Activated naive CD4-positive, alpha-beta T cell treated with anti-CD3 and anti-CD28 coated beads, Interleukin-2, amount 50 U/mL, for 72 hours (primary cell): ENCODE measurements at regions not wholly inside any gene's neighbourhood (a gene's known extent, or its start where the extent isn't known, plus 50 kb on each side); places are given as distances from the start of the nearest gene placed in this dataset.
A peak's percentile ranks its signal among the peaks of the same experiment; 100 is the strongest.

ENCODE experiments used
- ATAC-seq, 2 donors: fragments of 150-1000 bp; cut with Tn5 transposase; 2 replicates each; pipeline ENCODE4 v1.10.0; 2021; ENCODE audit warnings: mild to moderate bottlenecking in 2 of 2, moderate library complexity in 2 of 2
- DNase-seq, 2 donors: peaks; one replicate each; pipeline ENCODE4 v3.0.0; 2021 to 2022; ENCODE audit warnings: low spot score in 2 of 2
- H3K27ac Mint-ChIP-seq, 2 donors: one replicate each; pipeline ENCODE4 v1.8.0; 2022; ENCODE audit warnings: mild to moderate bottlenecking in 2 of 2, mixed read lengths in 2 of 2
- H3K36me3 Mint-ChIP-seq, 2 donors: one replicate each; pipeline ENCODE4 v1.8.0; 2022; ENCODE audit warnings: mixed read lengths in 2 of 2
- H3K9me3 Mint-ChIP-seq, 2 donors: one replicate each; pipeline ENCODE4 v1.8.0; 2022; ENCODE audit warnings: mixed read lengths in 2 of 2

DNA sequence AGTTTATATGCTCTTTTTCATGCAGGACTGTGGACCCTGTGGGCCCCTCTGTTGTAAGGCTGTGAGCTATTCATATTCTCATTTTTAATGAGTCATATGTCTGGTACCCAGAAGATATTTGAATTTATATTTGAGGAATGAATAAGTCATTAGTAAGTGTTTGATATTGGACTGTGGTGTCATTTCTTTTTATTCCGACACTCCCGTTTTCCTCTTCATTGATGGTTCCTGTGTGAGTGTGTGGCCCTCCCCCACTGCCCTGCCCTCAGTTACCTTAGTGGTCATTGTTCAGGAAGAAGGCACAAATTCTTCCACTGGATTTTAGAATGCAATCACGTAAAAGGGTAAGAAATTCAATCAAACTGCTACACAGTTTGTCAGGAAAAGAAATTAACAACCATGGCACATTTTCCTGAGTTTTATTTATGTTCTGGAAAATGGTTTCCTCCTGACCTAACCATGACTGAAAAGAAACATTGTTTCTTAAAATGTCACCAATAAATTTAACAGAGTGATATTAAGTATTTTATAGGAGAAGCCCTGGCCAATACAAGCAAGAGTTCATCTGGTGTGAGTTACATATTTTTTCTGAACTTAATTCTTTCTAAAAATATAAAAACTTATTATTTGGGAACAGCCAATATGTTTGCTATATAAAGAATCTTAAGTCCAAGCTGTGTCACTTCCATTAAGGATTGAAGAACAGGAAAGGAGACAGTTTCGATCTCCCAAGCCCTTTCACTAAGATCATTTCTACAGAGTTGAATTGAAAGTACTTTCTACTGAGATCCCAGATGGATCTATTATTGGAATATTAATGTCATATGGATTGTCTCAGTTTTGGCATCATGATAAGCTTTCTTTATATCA, 370.5 kb upstream of the ANXA10 start:
- no peak for DNase-seq
- Mint-ChIP-seq H3K27ac (no peak overlapping the region), H3K9me3 (peaks cover 6 to 12% of the 10 kb centered on the region in 2 donors), H3K36me3 (no peaks in the 10 kb centered on the region)
- no peak for ATAC-seq

- DNase-seq (no peak), ATAC-seq (no peak)
- Mint-ChIP-seq H3K27ac (no peak overlapping the region), H3K9me3 (peaks cover 6 to 12% of the 10 kb centered on the region in 2 donors), H3K36me3 (no peaks in the 10 kb centered on the region)
Measured at GRCh38 chr4:167722487-167722808, 369.9 kb upstream of the ANXA10 start.

GRCh38 chr4:167724941-167725340, 367.4 kb upstream of the ANXA10 start:
- DNase-seq: no peak
- Mint-ChIP-seq H3K27ac (no peak overlapping the region), H3K9me3 (peaks cover 15 to 19% of the 10 kb centered on the region in 2 donors), H3K36me3 (peaks cover 2 to 5% of the 10 kb centered on the region in 2 donors)
- ATAC-seq: no peak

GRCh38 chr4:167730769-167731168, 361.6 kb upstream of the ANXA10 start:
- Mint-ChIP-seq H3K27ac (no peak overlapping the region), H3K9me3 (peaks cover 29 to 34% of the 10 kb centered on the region in 2 donors), H3K36me3 (peaks cover 15 to 16% of the 10 kb centered on the region in 2 donors)
- no peak for ATAC-seq
- no peak for DNase-seq

GRCh38 chr4:167745024-167745687, 347.2 kb upstream of the ANXA10 start:
- Mint-ChIP-seq H3K9me3 (peaks cover 8 to 12% of the 10 kb centered on the region in 2 donors), H3K27ac (no peak overlapping the region), H3K36me3 (no peaks in the 10 kb centered on the region)
- DNase-seq (no peak), ATAC-seq (no peak)

GRCh38 chr4:167767281-167767680, 325.1 kb upstream of the ANXA10 start:
- ATAC-seq: no peak
- H3K9me3 Mint-ChIP-seq: peaks cover 19 to 27% of the 10 kb centered on the region in 2 donors
- no peak overlapping the region for H3K27ac Mint-ChIP-seq
- DNase-seq: no peak
- no peaks in the 10 kb centered on the region for H3K36me3 Mint-ChIP-seq

DNA sequence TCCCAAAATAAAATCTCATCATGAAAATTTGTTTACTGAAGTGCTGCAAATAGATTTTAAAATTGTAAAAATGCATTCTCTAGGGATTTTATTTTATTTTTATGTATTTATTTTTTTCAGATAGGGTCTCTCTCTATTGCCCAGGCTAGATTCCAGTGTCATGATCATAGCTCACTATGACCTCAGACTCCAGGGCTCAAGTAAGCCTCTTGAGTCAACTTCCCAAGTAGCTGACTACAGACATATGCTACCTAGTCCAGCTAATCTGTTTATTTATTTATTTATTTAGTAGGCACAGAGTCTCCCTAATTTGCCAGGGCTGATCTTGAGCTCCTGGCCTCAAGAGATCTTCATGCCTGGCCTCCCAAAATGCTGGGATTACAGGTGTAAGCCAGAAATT, 317.7 kb upstream of the ANXA10 start:
- peaks cover 7 to 23% of the 10 kb centered on the region in 2 donors for H3K9me3 Mint-ChIP-seq
- no peak overlapping the region for H3K27ac Mint-ChIP-seq
- DNase-seq: no peak
- ATAC-seq: no peak
- H3K36me3 Mint-ChIP-seq: no peaks in the 10 kb centered on the region

GRCh38 chr4:167775375-167775774, 317.0 kb upstream of the ANXA10 start:
- Mint-ChIP-seq H3K27ac (no peak overlapping the region), H3K36me3 (no peaks in the 10 kb centered on the region), H3K9me3 (peaks cover 7 to 23% of the 10 kb centered on the region in 2 donors)
- ATAC-seq (no peak), DNase-seq (no peak)

- no peak for ATAC-seq
- H3K9me3 Mint-ChIP-seq: peaks cover 9 to 19% of the 10 kb centered on the region in 2 donors
- no peak overlapping the region for H3K27ac Mint-ChIP-seq
- no peaks in the 10 kb centered on the region for H3K36me3 Mint-ChIP-seq
- no peak for DNase-seq
Measured at GRCh38 chr4:167779280-167779679, 313.1 kb upstream of the ANXA10 start.

DNA sequence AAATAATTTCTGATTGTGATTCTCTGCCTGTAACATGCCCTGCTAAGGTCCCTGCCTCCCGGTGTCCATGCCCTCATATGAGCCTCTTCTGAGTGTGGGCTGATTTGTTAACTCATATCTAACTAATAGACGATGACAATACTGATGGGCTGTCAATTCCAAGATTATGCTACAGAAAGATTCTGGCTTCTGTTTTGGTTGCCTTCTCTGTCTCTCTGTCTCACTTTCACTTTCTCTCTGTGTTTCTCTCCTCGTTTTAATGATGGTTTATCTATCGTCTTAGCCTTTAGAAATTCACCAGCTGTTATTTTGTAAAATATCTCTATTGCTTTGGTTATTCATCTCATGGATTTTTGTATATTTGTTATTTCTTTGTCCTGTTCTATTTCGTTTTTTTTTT, 312.5 kb upstream of the ANXA10 start:
- no peak for ATAC-seq
- Mint-ChIP-seq H3K9me3 (peaks cover 9 to 19% of the 10 kb centered on the region in 2 donors), H3K36me3 (no peaks in the 10 kb centered on the region), H3K27ac (no peak overlapping the region)
- no peak for DNase-seq

DNA sequence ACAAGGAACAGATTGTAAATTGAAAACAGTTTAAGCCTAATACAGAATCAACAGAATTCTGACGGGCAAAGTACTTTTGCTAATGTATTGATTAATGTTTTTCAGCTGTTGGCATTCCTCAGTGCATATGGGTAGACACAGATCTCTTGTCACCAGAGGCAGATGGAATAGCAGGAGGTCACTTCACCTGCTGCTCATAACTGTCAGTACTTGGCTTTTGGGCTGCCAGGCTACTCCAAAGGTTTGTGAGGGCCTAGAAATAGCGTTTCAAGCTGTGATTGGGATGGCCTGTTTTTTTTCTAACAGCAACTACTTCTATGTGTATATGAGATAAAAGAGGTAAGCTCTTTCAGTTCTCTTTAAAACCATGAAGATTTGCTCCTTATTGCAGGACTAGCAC, 307.5 kb upstream of the ANXA10 start:
- Mint-ChIP-seq H3K36me3 (no peaks in the 10 kb centered on the region), H3K9me3 (peaks cover 9% of the 10 kb centered on the region in 2 donors), H3K27ac (no peak overlapping the region)
- no peak for DNase-seq
- no peak for ATAC-seq

GRCh38 chr4:167785523-167785922, 306.8 kb upstream of the ANXA10 start:
- no peak for ATAC-seq

DNA sequence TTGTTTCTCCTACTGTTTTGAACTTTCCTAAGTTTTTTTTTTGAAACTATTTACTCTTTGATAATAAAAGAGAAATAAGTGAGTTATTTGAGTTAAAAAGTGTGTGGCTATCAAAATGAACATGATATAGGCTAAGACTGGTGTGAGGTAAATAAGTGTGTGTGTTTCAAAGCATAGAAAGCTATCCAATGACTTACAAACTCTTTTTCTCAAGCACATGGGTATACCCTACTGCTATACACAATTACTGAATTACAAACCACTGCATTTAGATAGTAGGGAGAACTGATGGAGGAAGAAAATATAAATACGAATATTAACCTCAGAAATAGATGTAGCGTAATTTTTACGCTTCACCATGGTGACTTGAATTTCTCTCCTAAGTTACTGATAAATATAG, 305.8 kb upstream of the ANXA10 start:
- H3K27ac Mint-ChIP-seq: no peak overlapping the region
- peaks cover 9 to 11% of the 10 kb centered on the region in 2 donors for H3K9me3 Mint-ChIP-seq
- ATAC-seq (peak in 1 of 2 donors; percentile 66), DNase-seq (no peak)
- H3K36me3 Mint-ChIP-seq: no peaks in the 10 kb centered on the region

More at GRCh38 chr4:167785523-167785922, 306.8 kb upstream of the ANXA10 start:
- H3K27ac Mint-ChIP-seq: no peak overlapping the region
- DNase-seq: no peak
- H3K9me3 Mint-ChIP-seq: peaks cover 9% of the 10 kb centered on the region in 2 donors
- H3K36me3 Mint-ChIP-seq: no peaks in the 10 kb centered on the region

DNA sequence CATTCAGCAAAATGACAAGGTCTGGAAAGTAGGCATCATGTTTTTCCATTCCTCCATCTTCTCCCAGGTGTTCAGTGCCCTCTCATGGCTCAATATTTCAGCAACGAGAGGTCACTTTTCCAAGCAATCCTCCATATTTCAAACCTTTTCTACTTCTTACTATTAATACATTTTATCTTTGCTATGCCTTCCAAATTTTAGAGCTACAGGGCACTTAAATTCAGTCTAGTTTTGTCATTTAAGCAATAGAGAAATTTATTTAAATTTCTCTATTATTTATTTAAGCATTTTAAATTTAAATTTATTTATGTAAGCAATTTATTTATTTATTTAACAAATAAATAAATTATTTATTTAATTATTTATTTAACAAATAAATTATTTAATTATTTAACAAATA, 305.1 kb upstream of the ANXA10 start:
- peak overlapping the region in 1 of 2 donors; percentile 73 for H3K27ac Mint-ChIP-seq
- no peaks in the 10 kb centered on the region for H3K36me3 Mint-ChIP-seq
- H3K9me3 Mint-ChIP-seq: peaks cover 10 to 12% of the 10 kb centered on the region in 2 donors
- ATAC-seq: peak in 1 of 2 donors; percentile 26
- DNase-seq: no peak

- ATAC-seq (no peak), DNase-seq (no peak)
- H3K36me3 Mint-ChIP-seq: no peaks in the 10 kb centered on the region
- no peak overlapping the region for H3K27ac Mint-ChIP-seq
- peaks cover 0 to 5% of the 10 kb centered on the region in 2 donors for H3K9me3 Mint-ChIP-seq
Measured at GRCh38 chr4:167802463-167803212, 289.7 kb upstream of the ANXA10 start.

- DNase-seq: no peak
- Mint-ChIP-seq H3K27ac (no peak overlapping the region), H3K9me3 (peaks cover 19% of the 10 kb centered on the region in 2 donors), H3K36me3 (peaks cover 0 to 9% of the 10 kb centered on the region in 2 donors)
- ATAC-seq: no peak
Measured at GRCh38 chr4:167811958-167812357, 280.4 kb upstream of the ANXA10 start.

- Mint-ChIP-seq H3K36me3 (no peaks in the 10 kb centered on the region), H3K9me3 (peaks cover 4 to 11% of the 10 kb centered on the region in 2 donors), H3K27ac (no peak overlapping the region)
- no peak for DNase-seq
- no peak for ATAC-seq
Measured at GRCh38 chr4:167826281-167826680, 266.1 kb upstream of the ANXA10 start.
